GM18519 (cell line): ENCODE measurements at regions not wholly inside any gene's neighbourhood (a gene's known extent, or its start where the extent isn't known, plus 50 kb on each side); places are given as distances from the start of the nearest gene placed in this dataset.
"Not testable (repeated sequence)": the region's sequence is repeated elsewhere in the genome, so short reads cannot be mapped to it uniquely, and the experiment has no call there.

Source experiments
- ATAC-seq: cut with Tn5 transposase; IDR thresholded peaks from one replicate; pipeline ENCODE4 v1.9.1; 2021; ENCODE audit warnings: mild to moderate bottlenecking, moderate library complexity; ENCODE audit not compliant: unreplicated experiment, low FRiP score

- ATAC-seq: no peak
These were observed 77.0 kb upstream of the CYP1B1 start for GRCh38 chr2:38152913-38153312.

DNA sequence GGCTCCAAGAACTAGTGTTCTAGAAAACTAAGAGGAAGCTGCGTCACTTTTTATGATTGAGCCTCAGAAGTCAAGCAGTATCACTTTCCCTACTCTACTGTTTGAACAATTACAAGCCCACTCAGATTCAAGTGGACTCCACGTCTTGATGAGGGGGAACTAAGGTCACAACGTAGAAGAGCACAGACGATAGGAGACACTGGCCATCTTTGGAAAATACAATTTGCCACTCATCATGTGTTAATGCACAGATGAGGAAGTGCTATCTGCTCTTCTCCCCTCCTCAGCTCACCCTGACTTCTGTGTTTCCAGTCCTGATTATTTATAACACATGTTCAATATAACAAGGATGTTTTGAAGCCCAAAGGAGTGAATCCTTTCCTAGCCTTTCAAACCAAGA lies 76.1 kb upstream of the CYP1B1 start:
- no peak for ATAC-seq

- ATAC-seq: no peak
These were observed 73.6 kb upstream of the CYP1B1 start for GRCh38 chr2:38149531-38149930.

GRCh38 chr2:38148501-38148900 lies 72.5 kb upstream of the CYP1B1 start:
- no peak for ATAC-seq

DNA sequence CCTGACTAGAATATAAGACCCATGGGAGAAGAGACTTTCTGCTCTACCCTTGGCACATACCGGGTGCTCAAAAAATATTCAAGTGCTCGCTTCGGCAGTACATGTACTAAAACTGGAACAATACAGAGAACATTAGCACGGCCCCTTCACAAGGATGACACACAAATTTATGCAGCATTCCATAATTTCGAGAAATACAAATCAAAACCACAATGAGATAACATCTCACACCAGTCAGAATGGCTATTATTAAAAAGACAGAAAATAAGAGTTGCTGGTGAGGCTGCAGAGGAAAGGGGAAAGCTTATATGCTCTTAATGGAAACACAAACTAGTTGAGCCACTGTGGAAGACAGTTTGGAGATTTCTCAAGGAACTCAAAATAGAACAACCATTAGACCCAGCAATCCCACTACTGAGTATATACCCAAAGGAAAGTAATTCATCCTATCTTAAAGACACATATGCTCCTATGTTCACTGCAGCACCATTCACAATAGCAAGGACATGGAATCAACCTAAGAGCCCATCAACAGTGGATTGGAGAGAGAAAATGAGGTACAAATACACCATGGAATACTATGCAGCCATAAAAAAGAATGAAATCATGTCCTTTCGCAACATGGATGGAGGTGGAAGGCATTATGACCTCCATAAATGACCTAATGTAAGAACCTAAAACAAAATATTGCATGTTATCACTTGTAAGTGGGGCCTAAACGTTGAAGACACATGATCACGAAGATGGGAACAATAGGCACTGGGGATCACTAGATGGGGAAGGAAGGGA lies 71.6 kb upstream of the CYP1B1 start:
- ATAC-seq: no peak

GRCh38 chr2:38146907-38147307 lies 71.0 kb upstream of the CYP1B1 start:
- ATAC-seq: peak; percentile 70

- peak; percentile 38 for ATAC-seq
These were observed 70.4 kb upstream of the CYP1B1 start for GRCh38 chr2:38146275-38146906.

DNA sequence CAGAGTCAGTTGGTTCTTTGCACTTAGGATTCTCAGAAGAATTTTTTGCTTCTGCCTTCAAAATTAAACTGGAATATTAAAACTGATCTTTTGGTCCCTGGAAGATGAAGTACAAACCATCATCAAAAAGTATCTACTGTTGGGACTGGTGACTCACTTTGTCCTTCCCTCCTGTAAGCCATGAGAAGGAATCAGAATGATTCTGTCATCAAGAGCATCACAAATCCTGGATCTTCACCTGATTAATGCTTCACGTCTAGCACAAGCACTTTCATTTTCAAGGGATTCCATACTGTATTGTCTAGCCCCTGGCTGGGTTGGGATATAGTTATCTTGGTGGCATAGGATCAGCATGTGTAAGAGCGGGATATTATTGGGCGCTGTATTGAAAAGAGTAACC lies 69.3 kb upstream of the CYP1B1 start:
- ATAC-seq: no peak

- ATAC-seq: no peak
These were observed 66.7 kb upstream of the CYP1B1 start for GRCh38 chr2:38142627-38143026.

DNA sequence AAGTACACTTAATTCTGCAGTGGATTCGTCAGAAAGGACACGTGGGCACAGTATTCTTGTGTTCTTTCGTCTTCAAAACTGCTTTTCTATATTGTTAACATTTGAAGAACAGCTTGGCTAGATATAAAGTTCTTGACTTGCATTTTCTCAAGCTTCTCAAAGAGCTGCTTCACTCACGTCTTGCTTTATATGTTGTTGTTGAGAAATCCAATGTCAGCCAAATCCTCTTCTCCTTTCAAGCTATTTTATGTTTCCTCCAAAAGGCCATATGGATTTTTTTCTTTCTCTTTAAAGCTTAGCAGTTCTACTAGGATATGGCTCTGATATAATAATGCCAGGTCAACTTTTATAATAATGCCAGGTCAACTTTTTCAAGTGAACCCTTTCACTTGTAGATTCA lies 65.5 kb upstream of the CYP1B1 start:
- no peak for ATAC-seq

DNA sequence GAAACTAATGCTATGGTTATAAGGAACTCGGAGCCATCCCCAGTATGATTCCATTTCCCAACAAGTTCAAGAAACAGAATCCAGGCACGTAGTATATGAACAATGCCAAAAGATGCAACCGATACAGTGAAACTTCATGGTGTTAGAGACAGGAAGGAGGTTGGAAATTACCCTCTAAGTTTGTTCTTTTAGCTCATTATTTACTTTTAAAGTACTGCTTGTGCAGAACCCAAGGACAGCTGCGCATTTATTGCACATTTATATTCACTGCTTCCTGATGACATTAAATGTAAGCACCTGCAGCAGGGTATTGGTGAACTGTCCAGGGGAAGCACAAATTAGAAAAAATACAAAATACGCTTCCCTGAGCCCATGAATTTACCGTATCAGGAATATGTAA lies 63.0 kb upstream of the CYP1B1 start:
- no peak for ATAC-seq

- no peak for ATAC-seq
These were observed 62.5 kb upstream of the CYP1B1 start for GRCh38 chr2:38138419-38138818.

DNA sequence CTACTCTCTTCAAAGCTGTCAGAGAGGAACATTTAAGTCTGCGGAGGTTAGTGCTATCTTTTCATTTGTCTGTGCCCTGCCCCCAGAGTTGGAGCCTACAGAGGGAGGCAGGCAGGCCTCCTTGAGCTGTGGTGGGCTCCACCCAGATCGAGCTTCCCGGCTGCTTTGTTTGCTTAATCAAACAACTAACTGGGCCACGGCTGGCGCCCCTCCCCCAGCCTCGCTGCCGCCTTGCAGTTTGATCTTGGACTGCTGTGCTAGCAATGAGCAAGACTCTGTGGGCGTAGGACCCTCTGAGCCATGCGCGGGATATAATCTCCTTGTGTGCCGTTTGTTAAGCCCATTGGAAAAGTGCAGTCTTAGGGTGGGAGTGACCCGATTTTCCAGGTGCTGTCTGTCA lies 62.0 kb upstream of the CYP1B1 start:
- ATAC-seq: not testable (repeated sequence)

GRCh38 chr2:38131676-38132075 lies 55.7 kb upstream of the CYP1B1 start:
- ATAC-seq: no peak

GRCh38 chr2:38130876-38131275 lies 54.9 kb upstream of the CYP1B1 start:
- ATAC-seq: no peak

GRCh38 chr2:38129987-38130386 lies 54.0 kb upstream of the CYP1B1 start:
- ATAC-seq: no peak

DNA sequence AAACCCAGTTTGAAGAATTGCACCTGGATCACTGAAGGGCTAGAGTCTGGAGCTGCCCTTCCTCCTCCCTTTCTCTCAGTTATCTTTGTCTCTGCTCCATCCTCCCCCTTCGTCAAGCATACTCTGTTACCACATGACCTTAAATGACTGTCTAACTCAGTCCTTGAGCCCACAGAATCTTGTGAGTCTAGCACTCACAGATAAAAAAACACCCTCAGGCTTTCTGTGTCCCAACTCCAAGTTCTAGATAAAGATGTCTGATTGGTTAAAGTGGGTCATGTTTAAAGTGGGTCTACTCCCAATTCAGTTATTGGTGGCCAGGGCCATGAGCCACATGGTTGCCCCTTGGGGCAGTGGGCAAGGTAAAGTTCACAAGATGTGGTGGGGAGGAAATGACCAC lies 53.5 kb upstream of the CYP1B1 start:
- ATAC-seq: no peak

DNA sequence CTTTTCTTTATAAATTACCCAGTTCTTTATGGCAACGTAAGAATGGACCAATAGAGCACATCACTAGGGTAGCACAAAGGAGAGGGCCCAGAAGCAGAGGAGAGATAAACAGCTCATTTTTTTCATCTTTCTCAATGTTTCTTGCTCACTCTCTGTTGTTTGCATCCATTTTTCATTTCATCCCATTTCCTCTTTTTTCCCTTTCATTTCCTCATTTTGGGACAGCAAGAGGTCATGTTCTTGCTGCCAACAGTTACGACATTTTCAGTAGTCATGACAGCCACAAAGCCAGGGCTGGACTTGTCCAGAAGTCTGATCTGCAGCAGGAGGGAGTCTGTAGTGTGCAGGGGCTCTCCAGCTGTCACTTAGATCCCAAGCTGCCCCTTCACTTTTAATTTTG lies 52.7 kb upstream of the CYP1B1 start:
- no peak for ATAC-seq

DNA sequence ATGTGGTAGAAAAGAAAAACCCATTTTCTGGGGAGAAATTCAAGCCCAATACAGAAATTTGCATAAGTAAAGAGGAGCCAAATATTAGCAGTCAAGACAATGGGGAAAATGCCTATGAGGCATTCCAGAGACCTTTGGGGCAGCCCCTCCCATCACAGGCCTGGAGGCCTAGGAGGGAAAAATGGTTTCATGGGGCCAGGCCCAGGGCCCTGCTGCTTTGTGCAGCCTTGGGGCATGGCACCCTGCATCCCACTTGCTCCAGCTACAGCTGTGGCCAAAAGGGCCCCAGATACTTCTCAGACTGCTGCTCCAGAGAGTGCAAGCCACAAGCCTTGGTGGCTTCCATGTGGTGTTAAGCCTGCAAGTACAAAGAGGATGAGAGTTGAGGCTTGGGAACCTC lies 51.3 kb upstream of the CYP1B1 start:
- no peak for ATAC-seq

DNA sequence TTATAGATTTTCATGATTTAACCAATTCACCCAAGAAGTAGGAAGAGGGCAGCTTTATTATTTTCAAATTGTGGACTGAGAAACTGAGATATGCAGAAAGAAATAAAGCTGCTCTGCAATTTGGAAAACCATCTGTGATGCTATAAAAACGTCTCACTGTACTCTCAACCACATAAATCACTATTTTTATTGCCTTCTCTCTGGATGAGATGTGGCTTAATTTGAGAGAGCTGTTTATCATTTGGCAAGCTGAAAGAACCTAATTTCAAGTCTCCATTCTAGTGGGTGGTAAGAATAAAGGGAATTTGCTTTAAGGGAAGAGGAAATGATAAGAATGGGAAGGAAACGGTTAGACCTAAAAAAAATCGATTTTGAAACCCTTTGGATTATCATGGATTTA lies 49.9 kb upstream of the CYP1B1 start:
- ATAC-seq: no peak
